GM18858 (cell line): ENCODE measurements at regions not wholly inside any gene's neighbourhood (a gene's known extent, or its start where the extent isn't known, plus 50 kb on each side); places are given as distances from the start of the nearest gene placed in this dataset.

Experiments
- ATAC-seq: cut with Tn5 transposase; IDR thresholded peaks from one replicate; pipeline ENCODE4 v1.9.1; 2021; ENCODE audit not compliant: unreplicated experiment

GRCh38 chr6:147022041-147022440 is 182.2 kb upstream of the STXBP5 start:
- ATAC-seq = no peak

GRCh38 chr6:147023148-147023547 is 181.1 kb upstream of the STXBP5 start:
- peak; percentile 61 for ATAC-seq

DNA sequence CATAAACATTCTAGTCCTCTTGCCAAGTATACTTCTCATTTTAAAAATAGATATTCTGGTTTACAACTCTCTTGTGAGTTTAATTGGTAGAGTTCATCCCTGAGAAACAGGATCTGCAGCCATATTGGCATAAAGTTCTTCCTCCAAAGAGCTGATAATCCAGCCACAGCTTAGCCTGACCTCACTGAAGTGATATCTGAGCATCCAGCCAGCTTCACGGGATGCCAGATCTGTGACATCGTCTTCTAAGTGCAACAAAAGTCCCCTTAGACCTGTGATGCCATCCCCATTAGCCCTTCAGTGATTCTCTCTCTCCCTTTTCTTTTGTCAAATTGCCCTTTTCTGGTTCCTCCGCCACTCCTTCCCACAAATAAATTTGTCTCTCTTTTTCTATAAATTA is 180.6 kb upstream of the STXBP5 start:
- no peak for ATAC-seq

GRCh38 chr6:147029923-147030322 is 174.3 kb upstream of the STXBP5 start:
- ATAC-seq = no peak

DNA sequence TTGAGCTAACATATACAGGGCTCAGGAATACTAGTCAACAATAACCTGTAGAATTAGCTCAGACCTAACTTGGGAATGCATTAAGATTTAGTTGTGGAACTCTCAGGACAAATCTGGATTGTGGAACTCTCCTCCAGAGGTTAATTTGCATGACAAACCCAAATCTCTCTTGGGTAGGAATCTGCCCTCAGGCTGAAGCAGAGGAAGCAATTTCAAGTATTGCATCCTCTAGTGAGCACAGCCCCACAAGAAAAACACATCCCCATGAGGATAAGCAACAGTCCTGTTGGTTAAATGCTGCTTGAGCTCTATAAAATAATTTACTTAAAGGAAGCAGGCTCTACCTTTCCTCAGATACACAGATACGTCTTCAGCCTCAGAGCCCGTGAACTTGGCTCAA is 170.9 kb upstream of the STXBP5 start:
- ATAC-seq = no peak

GRCh38 chr6:147035886-147036285 is 168.3 kb upstream of the STXBP5 start:
- no peak for ATAC-seq

- ATAC-seq = no peak
Observed at GRCh38 chr6:147037881-147038280, 166.3 kb upstream of the STXBP5 start.

DNA sequence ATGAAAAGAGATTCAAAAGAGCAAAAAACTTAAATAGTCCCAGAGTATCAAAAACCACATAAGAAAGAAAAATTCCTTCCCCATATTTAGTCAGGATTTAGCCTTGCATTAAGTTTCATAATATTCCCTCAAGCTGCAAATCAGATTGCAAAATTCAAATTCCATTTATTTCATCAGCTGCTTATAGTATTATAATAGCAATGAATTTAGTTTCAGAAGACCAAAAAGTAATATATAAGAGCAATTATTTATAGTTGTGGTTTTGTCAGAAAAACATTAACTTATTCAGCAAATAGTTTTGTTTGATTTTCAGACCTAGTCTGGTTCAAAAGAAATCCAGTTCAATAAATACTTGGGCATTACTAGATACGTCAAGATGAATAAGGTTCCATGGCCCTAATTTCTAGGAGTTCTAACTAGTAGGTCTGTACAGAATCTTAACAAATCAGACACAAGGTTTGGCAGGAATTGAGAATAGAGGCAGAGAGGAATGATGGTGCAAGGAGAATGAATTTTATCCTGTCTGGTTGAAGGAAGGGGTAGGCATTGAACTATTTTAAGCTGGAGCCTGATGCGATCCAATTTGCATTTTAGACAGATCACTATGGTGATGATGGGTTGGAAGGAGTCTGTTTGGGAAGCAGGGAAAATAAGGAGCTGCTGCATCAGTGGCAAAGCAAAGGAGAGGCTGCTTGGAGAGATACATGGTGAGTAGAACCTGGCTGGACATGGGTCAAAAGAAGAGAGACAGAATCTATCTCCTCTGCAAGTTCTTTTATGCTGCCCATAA is 163.9 kb upstream of the STXBP5 start:
- ATAC-seq = no peak

DNA sequence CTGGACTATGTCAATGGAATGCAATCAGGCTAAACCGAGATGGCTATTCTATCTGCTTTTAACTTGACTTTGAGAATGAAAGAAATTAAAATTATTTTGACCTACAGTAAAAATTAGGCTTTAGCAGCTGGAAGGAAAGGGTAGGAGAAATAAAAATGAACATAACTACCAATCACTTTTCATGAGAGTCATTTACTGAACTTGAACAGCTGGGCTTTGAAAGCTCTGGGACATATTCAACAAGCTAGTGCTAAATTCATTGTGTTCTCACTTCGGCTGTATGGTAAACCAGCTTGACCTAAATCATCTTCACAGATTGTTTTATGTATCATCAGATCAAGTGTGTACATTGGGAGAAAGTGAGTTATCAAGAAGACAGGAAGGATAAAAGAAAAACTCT is 161.5 kb upstream of the STXBP5 start:
- no peak for ATAC-seq

- ATAC-seq = no peak
Observed at GRCh38 chr6:147043994-147044477, 160.2 kb upstream of the STXBP5 start.

DNA sequence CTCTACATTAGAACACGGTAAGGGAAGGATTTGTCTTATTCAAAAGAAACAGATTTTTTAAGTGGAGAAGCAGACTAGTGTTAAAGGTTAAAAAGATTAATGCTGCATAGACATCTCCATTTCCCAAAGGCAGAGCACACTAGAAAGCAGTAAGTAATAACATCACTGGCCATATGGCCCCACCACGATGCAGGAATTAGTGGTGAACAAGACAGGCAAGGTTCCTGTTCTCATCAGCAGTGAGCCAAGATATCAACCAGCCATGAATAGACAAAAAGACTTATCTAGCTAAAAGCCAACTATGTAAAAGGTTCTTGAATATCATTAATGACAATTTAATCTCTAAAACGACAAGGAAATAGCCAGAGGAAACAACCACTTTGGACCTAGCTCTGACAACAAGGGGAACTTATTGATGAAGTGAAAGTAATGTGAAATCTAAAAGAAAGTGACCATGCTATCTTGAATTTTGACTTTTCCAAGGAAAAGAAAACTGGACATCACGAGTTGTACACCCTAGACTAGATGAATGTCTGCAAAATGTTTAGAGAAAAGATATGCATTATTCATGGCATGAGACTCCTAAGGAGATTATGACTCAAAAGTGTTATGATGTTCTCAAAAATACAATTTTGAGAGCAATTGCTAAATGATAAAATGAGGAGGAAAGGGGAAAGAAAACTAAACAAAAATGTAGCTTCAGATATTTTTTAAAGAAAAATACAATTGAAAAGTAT is 157.9 kb upstream of the STXBP5 start:
- no peak for ATAC-seq

DNA sequence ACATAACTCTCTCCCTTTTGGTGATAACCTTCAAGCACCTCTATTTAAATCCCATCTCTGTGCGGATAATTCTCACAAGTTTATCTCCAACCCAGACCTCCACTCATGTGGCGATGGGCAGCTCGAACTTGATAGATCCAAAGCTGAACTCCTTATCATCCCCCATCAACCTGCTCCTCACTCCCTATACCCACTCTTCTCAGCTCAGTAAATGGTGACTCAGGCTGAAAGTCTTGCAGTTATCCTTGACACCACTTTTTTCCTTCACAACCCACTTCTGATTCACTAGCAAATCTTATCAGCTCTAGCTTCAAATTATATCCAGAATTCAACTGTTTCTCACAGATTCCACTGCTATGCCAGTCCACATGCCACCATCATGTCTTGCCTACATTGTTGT is 155.3 kb upstream of the STXBP5 start:
- ATAC-seq = no peak

DNA sequence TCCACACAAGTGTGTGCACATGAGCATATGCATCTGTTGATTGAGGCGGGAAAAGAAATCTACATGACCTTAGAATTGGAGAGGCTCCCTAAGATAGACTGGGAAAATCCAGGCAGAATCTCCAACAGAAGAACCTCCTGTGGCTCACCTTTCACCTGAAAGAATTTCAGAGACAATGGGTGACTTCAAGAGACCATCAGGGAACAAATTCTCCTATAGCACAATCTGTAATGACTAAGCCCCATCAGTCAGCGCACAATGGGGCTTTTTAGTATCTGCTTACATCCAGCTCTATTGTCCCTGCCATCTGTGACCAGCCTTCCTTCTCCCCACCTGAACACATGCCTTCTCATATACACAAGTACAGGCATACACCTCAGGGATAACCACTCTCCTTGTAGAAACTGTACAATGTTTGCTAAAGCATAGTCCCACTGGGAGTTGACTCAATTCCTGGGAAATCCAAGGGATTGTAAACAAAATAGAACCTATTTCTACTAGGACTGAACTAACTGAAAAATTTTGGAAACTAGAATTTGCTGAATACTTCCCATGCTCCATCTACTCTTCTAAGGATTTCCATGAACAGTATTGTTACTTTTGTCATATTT is 150.8 kb upstream of the STXBP5 start:
- no peak for ATAC-seq

- no peak for ATAC-seq
Observed at GRCh38 chr6:147054158-147054557, 150.1 kb upstream of the STXBP5 start.

- ATAC-seq = no peak
Observed at GRCh38 chr6:147054871-147055270, 149.3 kb upstream of the STXBP5 start.

GRCh38 chr6:147055821-147056392 is 148.3 kb upstream of the STXBP5 start:
- ATAC-seq = no peak

DNA sequence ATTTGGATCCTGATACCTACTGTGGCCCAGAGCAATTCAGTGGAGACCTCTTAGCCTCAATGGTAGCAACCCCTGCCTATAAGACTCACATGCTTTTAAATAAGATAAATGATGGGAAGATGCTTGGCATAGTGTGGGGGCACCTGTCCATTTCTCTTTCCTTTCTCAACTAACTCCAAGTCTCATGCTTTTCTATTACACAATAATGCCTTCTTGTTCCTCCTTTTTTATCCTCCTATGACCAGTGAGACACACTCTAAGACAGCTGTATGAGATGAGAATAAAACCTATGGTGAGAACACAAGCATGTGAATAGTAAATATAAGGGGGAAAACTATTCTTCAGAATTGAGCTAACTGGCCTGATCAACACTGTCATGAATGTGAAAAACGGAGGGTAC is 147.0 kb upstream of the STXBP5 start:
- no peak for ATAC-seq

DNA sequence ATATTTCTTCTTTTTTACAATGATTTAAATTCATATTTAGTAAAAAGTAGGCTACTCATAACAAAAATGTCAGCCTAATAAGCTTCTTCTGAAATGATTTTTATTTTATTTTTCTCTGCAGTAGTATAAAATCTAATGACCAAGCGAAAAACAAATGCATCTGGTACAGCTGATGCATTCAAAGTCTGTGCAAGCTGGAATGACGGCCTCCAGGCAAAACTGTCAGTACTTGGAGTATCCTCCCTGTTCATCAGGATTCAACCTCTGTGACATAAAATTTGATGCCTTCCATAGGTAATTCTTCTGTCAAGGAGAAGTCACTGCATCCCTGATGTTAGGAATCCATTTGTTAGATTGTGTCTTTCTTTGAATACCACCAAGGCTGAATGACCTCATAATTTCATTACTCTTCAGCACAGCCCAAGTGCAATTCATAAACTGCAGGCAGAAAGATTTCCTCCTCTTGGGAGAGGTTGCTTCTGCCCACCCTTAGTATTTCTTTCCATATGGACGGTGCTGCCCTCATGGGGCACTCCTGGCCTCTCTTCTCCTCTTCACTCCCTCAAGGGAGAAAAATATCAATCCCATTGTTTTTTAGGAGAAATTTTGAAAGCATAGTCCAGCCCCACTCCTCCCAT is 146.4 kb upstream of the STXBP5 start:
- no peak for ATAC-seq

DNA sequence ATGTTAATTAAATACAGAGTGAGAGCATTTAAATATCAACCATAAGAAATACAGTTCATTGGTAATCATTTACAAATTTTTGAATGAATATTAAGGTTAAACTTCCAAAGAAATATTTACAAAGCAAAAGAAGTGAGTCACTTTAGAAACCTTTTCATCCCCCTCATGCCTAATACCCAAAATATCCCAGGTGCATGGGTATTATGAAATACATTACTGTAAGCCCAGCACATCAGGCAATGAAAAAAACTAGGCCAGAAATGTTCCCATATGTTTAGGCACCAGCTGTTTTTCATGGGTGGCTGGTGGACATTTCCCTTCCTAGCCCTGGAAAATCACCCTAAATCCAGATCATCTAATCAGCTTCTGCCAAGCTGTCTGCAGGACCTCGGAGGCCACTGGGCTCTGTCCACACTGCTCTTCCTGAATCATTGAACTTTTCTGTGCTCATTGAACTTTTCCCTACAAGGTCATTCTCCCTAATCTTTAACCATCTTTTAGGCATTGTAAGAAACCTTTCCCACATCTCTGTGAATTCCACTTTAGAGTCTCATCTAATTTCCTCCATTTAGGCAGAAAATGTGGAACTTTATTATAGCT is 145.3 kb upstream of the STXBP5 start:
- ATAC-seq = no peak

DNA sequence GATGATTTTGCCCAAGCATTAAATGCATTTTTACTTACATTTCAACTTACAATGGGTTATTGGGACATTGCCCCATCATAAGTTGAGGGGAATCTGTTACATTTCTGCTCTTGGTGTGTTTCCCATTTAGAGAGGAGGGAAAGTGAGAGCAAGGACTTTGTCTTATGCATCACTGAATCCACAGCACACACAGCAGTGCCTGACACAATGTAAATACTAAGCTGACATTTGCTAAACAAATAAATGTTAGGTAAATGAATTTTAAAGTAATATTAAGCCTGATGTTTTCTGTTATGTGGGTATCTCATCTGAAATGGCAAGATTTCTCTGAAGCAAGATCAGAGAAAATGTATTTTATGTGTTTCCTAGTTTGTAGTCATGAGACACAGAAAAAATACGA is 143.6 kb upstream of the STXBP5 start:
- ATAC-seq = no peak

DNA sequence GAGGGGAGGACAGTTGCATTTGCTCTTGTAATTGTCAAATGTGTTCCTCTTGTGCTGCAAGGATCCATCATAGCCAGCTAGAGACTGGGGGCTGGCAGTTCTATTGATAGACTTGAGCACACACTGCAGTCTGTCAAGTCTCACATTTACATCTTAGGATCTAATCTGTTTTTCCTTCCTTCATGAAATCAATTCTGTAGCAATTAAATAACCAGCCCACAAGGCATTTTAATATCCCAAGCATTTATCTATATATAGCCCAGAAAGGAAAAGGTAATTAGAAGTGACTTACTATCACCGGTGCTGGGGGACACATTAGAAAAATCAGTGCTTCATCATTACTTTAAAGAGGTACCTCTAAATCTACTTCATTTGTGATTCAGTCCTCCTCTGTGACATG is 143.0 kb upstream of the STXBP5 start:
- ATAC-seq = no peak
